ENCODE measurements at regions not wholly inside any gene's neighbourhood (a gene's known extent, or its start where the extent isn't known, plus 50 kb on each side); places are given as distances from the start of the nearest gene placed in this dataset.

GRCh38 chr9:135301271-135302263 lies 178.0 kb upstream of the PPP1R26 start:
- BruUV-seq (replicated peaks) = no TSS peak
- FAIRE-seq (no peak), ATAC-seq (no peak), DNase-seq (ENCODE audit: extremely low read depth in 1 of 4, low spot score in 3 of 4) (no peak)
- intact Hi-C loops (cut with micrococcal nuclease) (no loop called here), in situ Hi-C loops (cut with MboI) (no loop called here)
- Histone ChIP-seq H3K4me2 (ENCODE audit: insufficient read depth, low read length) (no peak overlapping the region), H3K79me2 (ENCODE audit: control insufficient read depth, insufficient read depth, low read length) (no peaks in the 10 kb centered on the region), H3K9me1 (ENCODE audit: control insufficient read depth, insufficient read depth, low read length) (no peaks in the 10 kb centered on the region), H4K20me1 (replicated peaks; ENCODE audit: control insufficient read depth, insufficient read depth, low read length) (peaks cover 4% of the 10 kb centered on the region; the same call in 1 of the 2 replicates), H3K27me3 (ENCODE audit: control insufficient read depth in 2 of 2, insufficient read depth in 2 of 2, low read length in 2 of 2) (peaks cover 11 to 68% of the 10 kb centered on the region in 2 experiments; a peak in 3 of 5 replicates), H3K27ac (ENCODE audit: extremely low read depth, low read depth, low read length) (no peak overlapping the region), H2AFZ (ENCODE audit: low read depth, low read length) (no peak overlapping the region), H3K4me3 (no peak overlapping the region), H3K9me3 (replicated peaks; ENCODE audit: control insufficient read depth, insufficient read depth, low read depth, low read length) (no peaks in the 10 kb centered on the region), H3K36me3 (ENCODE audit: control insufficient read depth, insufficient read depth, low read length) (no peaks in the 10 kb centered on the region), H3K4me1 (replicated peaks in 1 of 2; ENCODE audit: control insufficient read depth in 2 of 2, insufficient read depth in 2 of 2, low read length in 2 of 2) (no peaks in the 10 kb centered on the region), H3K9ac (ENCODE audit: insufficient read depth in 1 of 2, low read depth in 2 of 2, low read length in 2 of 2) (no peak overlapping the region)
- WGBS (ENCODE audit: insufficient coverage, low coverage, missing lambda C conversion rate) = under 1% methylated on average over 40 of the region's 40 CpGs
- ChIA-PET CTCF (ENCODE audit: low intra/inter-chr PET ratio) (interaction anchor here (0.6 kb wide), 1 partner anchor 109 kb away, joined by 4 read pairs; no protein-coding TSS in a partner anchor), POLR2A (interaction anchor here (0.8 kb wide), 1 partner anchor 121 kb away, joined by 3 read pairs; no protein-coding TSS in a partner anchor)
- TF ChIP-seq RFX7 (CRISPR knock-in tag; IDR thresholded peaks at IDR 0.05) (no peak), ZNF277 (CRISPR knock-in tag; IDR thresholded peaks at IDR 0.05; ENCODE audit: borderline replicate concordance) (no peak), TRIM24 (IDR thresholded peaks at IDR 0.05) (no peak), RFX1 (IDR thresholded peaks at IDR 0.05) (no peak), TEAD1 (CRISPR knock-in tag; IDR thresholded peaks at IDR 0.05) (no peak), SRSF7 (optimal IDR thresholded peaks at IDR 0.05; ENCODE audit: low read depth, low read length) (no peak), ZNF217 (CRISPR knock-in tag; IDR thresholded peaks at IDR 0.05) (no peak), RBM34 (IDR thresholded peaks at IDR 0.05; ENCODE audit: borderline replicate concordance, insufficient read depth, low read length) (no peak), SMARCB1 (IDR thresholded peaks at IDR 0.05; ENCODE audit: insufficient read length, low read depth) (no peak), ZNF263 (CRISPR knock-in tag; IDR thresholded peaks at IDR 0.05; ENCODE audit: borderline replicate concordance) (no peak), CUX1 (CRISPR knock-in tag; IDR thresholded peaks at IDR 0.05) (no peak), MECOM (CRISPR knock-in tag; IDR thresholded peaks at IDR 0.05) (no peak)

All from K562 (cell line).